Sigmoid colon (tissue), 6 donors: ENCODE measurements at regions not wholly inside any gene's neighbourhood (a gene's known extent, or its start where the extent isn't known, plus 50 kb on each side); places are given as distances from the start of the nearest gene placed in this dataset.

Source experiments
- DNase-seq: peaks from one replicate; pipeline ENCODE4 v3.0.0-alpha.2; 2019
- H3K27ac ChIP-seq, 4 donors: fragments of 200-600 bp; sonication (generic); one replicate each; pipeline ENCODE4 v1.5.1; 2016 to 2019; ENCODE audit warnings: mild to moderate bottlenecking in 1 of 4
- H3K27me3 ChIP-seq, 3 donors: fragments of 200-600 bp; sonication (generic); one replicate each; pipeline ENCODE4 v1.5.1; 2019; ENCODE audit warnings: mild to moderate bottlenecking in 1 of 3
- H3K36me3 ChIP-seq, 4 donors: fragments of 200-600 bp; sonication (generic); one replicate each; pipeline ENCODE4 v1.5.1; 2016 to 2019
- H3K4me1 ChIP-seq, 4 donors: fragments of 200-600 bp; sonication (generic); one replicate each; pipeline ENCODE4 v1.5.1; 2017 to 2019
- H3K4me3 ChIP-seq, 4 donors: fragments of 200-600 bp; sonication (generic); one replicate each; pipeline ENCODE4 v1.5.1; 2017 to 2019; ENCODE audit warnings: mild to moderate bottlenecking in 2 of 4, moderate library complexity in 1 of 4
- H3K9me3 ChIP-seq, 4 donors: fragments of 200-600 bp in 3 of 4; sonication (generic) in 3 of 4; one replicate each; pipeline versions ENCODE4 v1.5.1 to v1.6.1; 2013 to 2019
- EP300 ChIP-seq, 4 donors: sonication (generic); formaldehyde crosslinking; IDR thresholded peaks; one replicate each; pipeline ENCODE4 v1.6.1; 2017; ENCODE audit warnings: antibody characterized with exemption in 4 of 4
- POLR2A ChIP-seq, 2 donors: fragments of 450-650 bp; IDR thresholded peaks; one replicate each; pipeline ENCODE4 v1.6.1; 2016; ENCODE audit warnings: antibody characterized with exemption in 2 of 2, mild to moderate bottlenecking in 2 of 2, moderate library complexity in 2 of 2
- POLR2AphosphoS5 ChIP-seq, 4 donors: sonication (generic); formaldehyde crosslinking; IDR thresholded peaks; one replicate each; pipeline ENCODE4 v1.6.1; 2017; ENCODE audit warnings: antibody characterized with exemption in 4 of 4
- WGBS, 2 donors: extraction: QIAGEN DNeasy Blood & Tissue Kit; methylation state at CpG; one replicate each; pipeline ENCODE4 v1.1.7; 2013; 5-methylcytosine and 5-hydroxymethylcytosine counted together
- intact Hi-C: fragments of 100-400 bp; cut with DNase I; formaldehyde crosslinking; loops from one replicate; pipeline ENCODE4 v1.15.1; 2023
- TF ChIP-seq, protein P1 (sequence below), 4 experiments: fragments of 450-650 bp in 3 of 4; fragments of 200-600 bp in 1 of 4; IDR thresholded peaks; one replicate each; pipeline ENCODE4 v1.5.1; 2016 to 2019; ENCODE audit warnings: antibody characterized with exemption in 4 of 4, mild to moderate bottlenecking in 3 of 4, moderate library complexity in 2 of 4
- donor health status: healthy with polysubstance abuse.
- donor health status: healthy.

DNA sequence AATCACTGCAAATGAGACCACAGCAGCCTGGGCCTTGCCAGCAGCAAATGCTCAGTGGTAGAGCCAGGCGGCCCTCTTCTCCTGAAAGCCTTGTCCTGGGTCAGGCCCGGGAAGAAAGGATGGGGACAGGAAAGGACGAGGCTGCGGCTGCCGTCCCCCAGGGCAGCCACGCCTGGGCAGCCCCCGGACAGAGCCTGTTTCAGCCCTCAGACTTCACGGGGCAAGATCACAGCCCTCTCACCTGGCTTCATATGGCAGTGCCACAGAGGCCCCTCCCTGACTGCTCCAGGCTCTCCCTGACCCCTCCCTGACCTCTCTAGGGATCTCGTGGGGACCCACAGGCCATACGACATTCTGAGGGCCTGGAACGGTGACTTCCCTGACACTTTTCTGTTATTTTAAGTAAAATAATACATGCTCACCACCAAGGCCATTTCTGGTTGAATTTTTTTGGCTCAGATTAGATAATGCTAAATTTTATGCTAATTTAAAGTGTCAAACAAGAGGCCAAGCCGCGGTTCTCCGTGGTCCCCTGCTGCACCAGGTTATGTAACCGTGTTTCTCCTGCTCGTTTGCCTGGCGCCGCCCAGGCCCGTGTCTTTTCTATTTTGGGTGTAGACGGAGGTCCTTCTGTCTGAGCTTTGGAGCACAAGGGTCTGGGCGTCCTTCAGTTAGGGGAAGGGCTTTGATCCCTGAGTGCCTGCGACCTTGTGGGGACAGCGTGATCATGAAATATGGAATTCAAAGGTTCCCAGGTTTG is 59.9 kb upstream of the BHLHE23 start:
- no peaks in the 10 kb centered on the region for H3K9me3 ChIP-seq
- TF ChIP-seq POLR2A (IDR thresholded peaks at IDR 0.05) (no peak), POLR2AphosphoS5 (IDR thresholded peaks at IDR 0.05) (no peak), EP300 (IDR thresholded peaks at IDR 0.05) (no peak)
- TF ChIP-seq, protein P1, sequence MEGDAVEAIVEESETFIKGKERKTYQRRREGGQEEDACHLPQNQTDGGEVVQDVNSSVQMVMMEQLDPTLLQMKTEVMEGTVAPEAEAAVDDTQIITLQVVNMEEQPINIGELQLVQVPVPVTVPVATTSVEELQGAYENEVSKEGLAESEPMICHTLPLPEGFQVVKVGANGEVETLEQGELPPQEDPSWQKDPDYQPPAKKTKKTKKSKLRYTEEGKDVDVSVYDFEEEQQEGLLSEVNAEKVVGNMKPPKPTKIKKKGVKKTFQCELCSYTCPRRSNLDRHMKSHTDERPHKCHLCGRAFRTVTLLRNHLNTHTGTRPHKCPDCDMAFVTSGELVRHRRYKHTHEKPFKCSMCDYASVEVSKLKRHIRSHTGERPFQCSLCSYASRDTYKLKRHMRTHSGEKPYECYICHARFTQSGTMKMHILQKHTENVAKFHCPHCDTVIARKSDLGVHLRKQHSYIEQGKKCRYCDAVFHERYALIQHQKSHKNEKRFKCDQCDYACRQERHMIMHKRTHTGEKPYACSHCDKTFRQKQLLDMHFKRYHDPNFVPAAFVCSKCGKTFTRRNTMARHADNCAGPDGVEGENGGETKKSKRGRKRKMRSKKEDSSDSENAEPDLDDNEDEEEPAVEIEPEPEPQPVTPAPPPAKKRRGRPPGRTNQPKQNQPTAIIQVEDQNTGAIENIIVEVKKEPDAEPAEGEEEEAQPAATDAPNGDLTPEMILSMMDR (IDR thresholded peaks at IDR 0.05): no peak
- no peak overlapping the region for H3K27ac ChIP-seq
- no peak overlapping the region for H3K4me3 ChIP-seq
- intact Hi-C loops: no loop called here
- H3K4me1 ChIP-seq: no peaks in the 10 kb centered on the region
- peaks cover 5 to 97% (median 63%) of the 10 kb centered on the region in 3 donors for H3K27me3 ChIP-seq
- DNase-seq: peak; percentile 33
- WGBS, 2 donors: 71 to 74% methylated on average over 23 of the region's 23 CpGs
- H3K36me3 ChIP-seq: no peaks in the 10 kb centered on the region

DNA sequence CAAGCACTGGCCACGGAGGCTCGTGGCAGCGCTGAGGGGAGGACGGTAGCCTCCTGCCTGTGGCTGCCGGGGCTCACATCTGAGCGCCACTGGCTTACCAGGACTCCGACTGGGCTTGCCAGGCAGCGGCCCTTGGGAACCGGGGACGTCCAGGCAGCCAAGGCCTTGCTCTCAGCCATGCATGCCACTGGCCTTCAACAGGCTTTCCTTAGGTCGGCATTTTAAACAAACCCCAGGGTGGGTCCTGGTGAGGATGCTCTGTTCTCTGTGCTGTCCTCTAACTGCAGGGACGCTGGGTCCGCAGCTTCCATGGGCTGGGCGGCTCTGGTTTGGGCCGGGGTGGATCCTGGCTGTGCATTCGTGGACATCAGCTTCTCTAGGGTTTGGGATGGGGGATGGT is 59.1 kb upstream of the BHLHE23 start:
- WGBS, 2 donors: 82 to 86% methylated on average over 16 of the region's 16 CpGs
- intact Hi-C loops: no loop called here
- Histone ChIP-seq H3K36me3 (no peaks in the 10 kb centered on the region), H3K27me3 (peaks cover 0 to 95% (median 55%) of the 10 kb centered on the region in 3 donors), H3K9me3 (no peaks in the 10 kb centered on the region), H3K4me3 (no peak overlapping the region), H3K4me1 (no peaks in the 10 kb centered on the region), H3K27ac (no peak overlapping the region)
- DNase-seq: peak; percentile 28
- no peak for TF ChIP-seq EP300 (IDR thresholded peaks at IDR 0.05)

DNA sequence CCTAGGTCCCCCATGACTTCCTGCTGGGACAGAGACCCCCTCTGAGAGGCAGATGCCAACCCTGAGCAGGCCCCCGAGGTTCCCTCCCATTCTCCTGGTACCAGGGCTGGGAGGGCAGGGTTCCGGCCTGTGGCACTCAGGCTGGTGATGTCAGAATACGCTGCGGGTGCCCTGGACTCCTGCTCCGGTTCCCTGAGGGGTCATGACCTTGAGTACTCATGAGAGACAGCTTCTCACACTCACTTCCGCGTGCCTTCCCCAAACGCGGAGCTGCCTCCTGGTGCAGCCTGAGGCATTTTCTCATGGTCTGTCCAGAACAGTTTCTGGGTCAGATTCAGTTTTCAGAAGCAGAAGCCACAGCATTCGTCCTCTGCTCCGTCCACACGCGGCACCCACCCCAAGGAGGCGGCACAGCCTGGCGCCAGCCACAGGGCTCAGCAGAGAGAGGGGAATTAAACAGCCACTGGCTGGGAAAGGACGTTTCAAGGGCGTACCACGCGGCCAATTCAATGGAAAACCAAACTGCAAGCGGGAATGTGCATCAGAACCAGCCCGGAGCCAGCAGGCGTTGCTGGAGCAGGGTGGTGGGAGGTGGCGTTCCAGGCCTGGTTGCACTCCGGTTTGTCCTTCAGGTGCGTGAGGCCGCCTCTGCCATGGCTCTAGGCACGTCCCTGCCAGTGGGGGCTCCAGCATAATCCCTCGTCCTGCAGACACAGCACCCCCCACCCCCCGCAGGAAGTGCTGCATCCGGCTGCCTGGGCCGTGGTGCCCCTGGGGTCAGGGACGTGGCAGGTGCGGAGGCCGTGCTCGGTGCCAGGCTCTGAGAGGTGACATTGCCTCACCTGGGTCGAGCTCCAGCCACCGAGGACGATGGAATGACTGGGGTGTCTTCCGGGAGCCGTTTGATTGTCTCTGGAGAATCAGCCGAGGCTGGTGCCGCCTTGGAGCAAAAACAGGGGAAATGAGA is 58.3 kb upstream of the BHLHE23 start:
- peak; percentile 53 for DNase-seq
- Histone ChIP-seq H3K27me3 (peaks cover 0 to 95% (median 59%) of the 10 kb centered on the region in 3 donors), H3K9me3 (no peaks in the 10 kb centered on the region), H3K4me1 (no peaks in the 10 kb centered on the region), H3K4me3 (no peak overlapping the region), H3K36me3 (no peaks in the 10 kb centered on the region), H3K27ac (no peak overlapping the region)
- WGBS, 2 donors: 71 to 74% methylated on average over 42 of the region's 42 CpGs
- intact Hi-C loops: no loop called here
- no peak for TF ChIP-seq EP300 (IDR thresholded peaks at IDR 0.05)
- TF ChIP-seq POLR2AphosphoS5 (IDR thresholded peaks at IDR 0.05): no peak
- TF ChIP-seq, protein P1 (IDR thresholded peaks at IDR 0.05): no peak
- TF ChIP-seq POLR2A (IDR thresholded peaks at IDR 0.05): no peak

DNA sequence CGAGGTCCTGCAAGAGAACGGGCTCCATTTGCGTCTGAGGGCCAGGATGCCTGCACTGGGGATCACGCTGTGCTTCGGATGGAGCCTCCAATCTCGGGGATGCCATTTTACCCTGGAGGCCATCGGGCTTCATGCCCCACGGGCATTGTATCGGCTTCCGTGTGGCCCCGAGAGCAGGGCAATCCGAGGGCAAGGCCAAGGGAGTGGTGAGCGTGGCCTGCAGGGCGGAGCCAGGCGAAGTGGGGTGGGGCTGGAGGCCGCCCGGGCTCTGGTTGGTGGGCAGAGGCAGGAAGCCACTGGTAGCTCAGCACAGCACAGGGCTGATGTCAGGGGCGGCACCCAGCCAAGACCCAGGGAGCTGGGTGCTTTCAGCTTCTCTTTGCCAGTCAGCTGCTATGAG is 57.5 kb upstream of the BHLHE23 start:
- Histone ChIP-seq H3K4me3 (no peak overlapping the region), H3K27ac (no peak overlapping the region), H3K4me1 (no peaks in the 10 kb centered on the region), H3K9me3 (no peaks in the 10 kb centered on the region), H3K27me3 (peaks cover 2 to 95% (median 60%) of the 10 kb centered on the region in 3 donors), H3K36me3 (no peaks in the 10 kb centered on the region)
- 60 to 87% methylated on average over 18 of the region's 18 CpGs for WGBS, 2 donors
- peak; percentile 20 for DNase-seq
- intact Hi-C loops: no loop called here
- TF ChIP-seq, protein P1 (IDR thresholded peaks at IDR 0.05): no peak
- TF ChIP-seq EP300 (IDR thresholded peaks at IDR 0.05) (no peak), POLR2A (IDR thresholded peaks at IDR 0.05) (no peak), POLR2AphosphoS5 (IDR thresholded peaks at IDR 0.05) (no peak)
